ENCODE measurements at regions not wholly inside any gene's neighbourhood (a gene's known extent, or its start where the extent isn't known, plus 50 kb on each side); places are given as distances from the start of the nearest gene placed in this dataset.

GRCh38 chr2:60659026-60659425 is 97.0 kb upstream of the PAPOLG start:
- DNase-seq, result no peak

GRCh38 chr2:60661073-60661738 is 94.9 kb upstream of the PAPOLG start:
- no peak for DNase-seq

- DNase-seq, result no peak
Measured at GRCh38 chr2:60662781-60663180, 93.3 kb upstream of the PAPOLG start.

- no peak for DNase-seq
Measured at GRCh38 chr2:60671966-60672365, 84.1 kb upstream of the PAPOLG start.

GRCh38 chr2:60674524-60675165 is 81.4 kb upstream of the PAPOLG start:
- peak; percentile 82 for DNase-seq

DNA sequence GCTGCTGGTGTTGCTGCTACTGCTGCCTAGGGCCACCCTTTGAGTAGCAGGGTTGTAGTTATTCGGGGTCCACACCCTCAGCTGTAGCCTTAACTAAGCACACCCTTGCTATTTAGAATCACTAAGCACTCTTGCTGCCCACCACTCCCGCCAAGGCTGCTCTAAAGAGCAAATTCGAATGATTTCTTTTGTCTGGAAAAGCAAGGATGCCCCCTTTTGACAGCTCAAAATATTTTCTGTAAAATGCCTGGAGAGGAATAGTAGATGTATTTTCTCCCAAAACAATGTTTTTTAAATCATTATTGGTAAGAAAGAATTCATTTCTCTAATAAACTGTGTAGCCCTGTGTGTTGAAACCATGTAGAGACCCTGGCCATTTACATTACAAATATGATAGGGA is 80.8 kb upstream of the PAPOLG start:
- no peak for DNase-seq

DNA sequence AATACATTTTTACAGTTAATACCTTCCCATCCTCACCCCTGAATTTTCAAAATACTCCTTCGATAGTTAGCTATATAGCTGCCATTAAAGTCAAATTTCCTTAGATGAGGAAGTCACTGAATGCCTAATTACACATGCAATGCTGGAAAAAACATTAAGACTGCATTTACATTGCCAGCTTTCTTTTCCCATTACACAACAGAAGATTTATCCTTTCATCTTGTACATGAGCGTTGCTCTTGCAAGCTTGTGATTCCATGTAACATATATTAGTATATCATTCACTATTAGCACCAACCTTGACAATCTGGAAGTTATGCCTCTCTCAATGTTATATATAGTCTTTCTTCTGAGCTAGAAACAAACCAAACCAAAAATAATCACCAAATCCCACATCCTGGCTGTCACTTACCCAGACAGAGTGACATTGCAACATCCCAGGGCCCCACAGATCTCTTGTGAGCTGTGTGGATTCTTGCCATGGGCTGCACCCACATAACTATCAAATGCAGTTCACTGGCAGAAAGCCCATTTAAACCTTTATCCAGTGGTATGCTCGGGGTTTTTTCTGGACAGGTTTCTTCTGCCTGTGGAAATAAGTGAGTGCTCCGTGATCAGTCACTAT is 79.2 kb upstream of the PAPOLG start:
- DNase-seq, result no peak

DNA sequence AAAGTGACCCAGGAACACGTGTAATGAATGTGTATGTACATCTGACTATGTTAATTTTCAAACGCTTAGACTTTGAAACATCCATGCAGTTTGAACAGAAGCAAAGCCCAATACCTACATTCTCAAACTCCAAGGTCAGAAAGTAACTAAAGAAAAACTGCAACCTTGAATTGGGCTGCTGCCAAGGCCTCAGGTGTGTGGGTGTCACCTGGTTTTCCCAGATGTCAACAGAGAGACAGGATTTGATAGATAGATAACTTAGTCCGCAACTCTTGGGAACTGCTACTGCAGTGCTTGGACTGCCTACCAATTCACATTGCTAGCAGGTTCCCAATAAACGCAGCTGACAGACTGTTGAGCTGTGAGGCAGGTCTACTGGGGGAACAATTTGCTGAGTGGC is 78.7 kb upstream of the PAPOLG start:
- DNase-seq, result no peak

DNA sequence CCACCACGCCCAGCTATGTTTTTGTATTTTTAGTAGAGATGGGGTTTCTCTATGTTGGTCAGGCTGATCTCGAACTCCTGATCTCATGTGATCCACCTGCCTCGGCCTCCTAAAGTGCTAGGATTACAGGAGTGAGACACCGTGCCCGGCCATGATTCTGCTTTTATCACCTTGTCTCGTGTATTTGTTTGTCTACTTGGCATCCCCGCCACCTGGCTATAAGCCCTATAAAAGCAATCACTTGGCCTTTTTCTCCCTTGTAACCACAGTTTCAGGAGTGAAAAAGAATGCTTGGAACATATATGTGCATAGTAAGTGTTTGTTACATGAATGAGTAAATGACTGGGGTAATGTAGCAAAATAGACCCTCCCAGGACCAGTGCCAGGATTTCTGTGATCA is 77.5 kb upstream of the PAPOLG start:
- no peak for DNase-seq

GRCh38 chr2:60679036-60679780 is 76.9 kb upstream of the PAPOLG start:
- DNase-seq, result no peak

DNA sequence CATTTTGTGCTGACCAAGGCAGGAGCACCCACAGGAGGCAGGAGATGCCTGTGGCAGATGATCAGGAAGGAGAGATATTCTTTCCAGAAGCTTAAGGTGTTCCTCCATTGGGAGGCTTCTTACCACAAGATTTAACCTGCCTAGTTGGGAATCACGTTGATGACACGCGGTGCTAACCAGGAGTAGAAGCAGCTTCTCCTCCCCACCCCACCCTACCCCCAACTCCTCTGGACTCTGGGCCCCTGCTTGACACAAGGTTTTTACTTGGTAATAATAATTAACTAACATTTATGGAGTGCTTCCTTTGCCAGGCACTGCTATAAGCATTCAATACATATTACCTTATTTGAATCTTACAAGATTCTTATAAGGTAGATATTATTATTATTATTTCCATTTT is 62.5 kb upstream of the PAPOLG start:
- DNase-seq, result no peak

GRCh38 chr2:60695793-60696192 is 60.3 kb upstream of the PAPOLG start:
- DNase-seq, result no peak

DNA sequence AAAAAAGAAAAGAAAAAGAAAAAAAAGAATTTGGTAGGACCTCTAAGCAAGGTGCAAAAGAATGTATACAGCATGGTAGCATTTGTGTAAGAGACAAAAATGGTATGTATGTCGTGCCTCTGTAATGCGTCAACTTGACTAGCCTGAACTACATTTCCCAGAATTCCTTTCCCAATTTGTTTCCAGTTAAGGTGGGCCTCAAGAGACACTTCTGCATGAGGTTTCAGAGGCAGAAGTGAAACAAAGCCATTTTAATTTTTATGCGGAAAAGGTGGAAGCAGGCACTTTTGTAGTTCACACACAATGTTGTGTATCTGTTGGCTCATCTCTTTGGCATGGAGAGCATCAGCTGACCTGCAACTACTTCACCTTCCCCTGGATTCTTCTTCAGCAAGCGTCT is 56.5 kb upstream of the PAPOLG start:
- DNase-seq, result no peak

DNA sequence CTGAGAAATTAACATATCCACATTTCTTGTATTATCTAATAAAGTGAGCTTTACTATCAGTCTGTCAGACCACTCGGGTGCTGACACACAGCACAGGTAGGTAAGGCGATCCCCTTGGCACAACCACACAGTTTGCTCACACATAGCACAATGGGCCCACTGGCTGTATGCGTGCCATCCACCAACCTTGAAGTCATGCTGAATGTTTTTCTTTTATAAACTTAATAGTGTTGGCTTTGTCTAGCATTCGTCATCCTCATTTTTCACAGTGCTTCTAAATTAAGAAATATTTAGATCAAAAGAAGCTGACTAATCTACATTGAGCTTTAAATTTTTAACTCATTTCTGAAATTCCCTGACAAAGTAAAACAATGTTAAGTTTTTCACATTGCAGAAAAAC is 50.0 kb upstream of the PAPOLG start:
- DNase-seq, result no peak

Data from stimulated activated CD4-positive, alpha-beta T cell treated with anti-CD3 and anti-CD28 coated beads, Interleukin-4, amount 100 ng/mL, for 24 hours (primary cell).